ENCODE measurements at regions not wholly inside any gene's neighbourhood (a gene's known extent, or its start where the extent isn't known, plus 50 kb on each side); places are given as distances from the start of the nearest gene placed in this dataset.

- no peak overlapping the region for H3K27ac Mint-ChIP-seq
- Histone ChIP-seq H3K4me1 (ENCODE audit: insufficient read depth, low read length) (peaks cover 20% of the 10 kb centered on the region), H3K27me3 (ENCODE audit: control insufficient read depth in 1 of 2, insufficient read depth in 2 of 2, low read length in 2 of 2) (peaks cover 0 to 3% of the 10 kb centered on the region in 2 experiments), H3K36me3 (ENCODE audit: insufficient read depth, low read length) (no peaks in the 10 kb centered on the region), H3K4me3 (ENCODE audit: low read length) (no peak overlapping the region), H3K9me3 (ENCODE audit: control insufficient read depth in 1 of 2, insufficient read depth in 1 of 2, low read length in 2 of 2) (peaks cover 0 to 9% of the 10 kb centered on the region in 2 experiments), H3K27ac (ENCODE audit: low read depth in 1 of 2, low read length in 2 of 2) (no peak overlapping the region)
- TF ChIP-seq CTCF (IDR thresholded peaks at IDR 0.05): no peak
- ChIA-PET POLR2A (no interaction called here), CTCF (no interaction called here)
- DNase-seq (no peak), ATAC-seq (ENCODE audit: poor library complexity) (no peak)
- no peak overlapping the region for H3K4me3 Mint-ChIP-seq
- intact Hi-C loops (cut with DNase I, micrococcal nuclease): no loop called here
- H3K27me3 Mint-ChIP-seq: peaks cover 4% of the 10 kb centered on the region
- H3K36me3 Mint-ChIP-seq (ENCODE audit: low read depth): no peaks in the 10 kb centered on the region
- H3K4me1 Mint-ChIP-seq (ENCODE audit: low read depth): no peaks in the 10 kb centered on the region
- H3K9me3 Mint-ChIP-seq: no peaks in the 10 kb centered on the region
These were observed 56.4 kb upstream of the IYD start for GRCh38 chr6:150312395-150312794.

DNA sequence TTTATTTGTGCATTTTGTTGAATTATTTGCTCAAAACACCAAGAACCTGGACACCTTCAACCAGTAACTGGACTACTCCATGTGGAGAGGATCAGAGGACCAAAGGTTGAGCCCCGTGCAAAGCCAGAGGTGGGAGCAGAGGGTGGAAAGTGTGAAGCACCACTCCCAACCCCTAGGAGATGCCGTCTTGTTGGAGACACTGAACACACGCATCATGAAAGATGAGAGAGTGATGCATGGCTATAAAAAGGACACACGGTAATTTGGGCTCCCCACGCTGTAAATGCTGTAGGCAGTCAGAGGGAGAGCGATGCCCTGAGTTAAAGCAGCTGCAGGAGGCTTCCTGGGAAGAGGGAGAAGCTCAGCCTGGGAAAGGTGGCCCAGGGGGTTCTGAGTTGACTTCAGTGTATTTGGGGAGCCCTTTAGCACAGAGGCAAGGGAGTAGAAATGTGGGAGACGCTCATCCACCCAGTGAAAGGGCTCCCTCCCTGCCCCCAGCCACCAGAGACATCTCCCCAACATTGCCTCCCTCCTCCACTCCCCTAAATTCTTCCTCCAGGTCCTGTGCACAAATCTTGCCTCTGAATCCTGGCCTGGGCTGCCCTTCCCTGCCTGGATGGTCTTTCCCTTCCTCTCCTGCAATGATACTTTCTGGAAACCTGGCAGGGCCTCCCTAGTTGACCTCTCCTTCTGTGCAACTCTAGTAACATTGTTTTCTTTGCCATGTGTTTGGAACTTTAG lies 55.8 kb upstream of the IYD start:
- Mint-ChIP-seq H3K9me3 (no peaks in the 10 kb centered on the region), H3K4me3 (no peak overlapping the region), H3K36me3 (ENCODE audit: low read depth) (no peaks in the 10 kb centered on the region), H3K27ac (no peak overlapping the region), H3K27me3 (no peaks in the 10 kb centered on the region), H3K4me1 (ENCODE audit: low read depth) (no peaks in the 10 kb centered on the region)
- DNase-seq: no peak
- no peak overlapping the region for H3K4me3 ChIP-seq (ENCODE audit: low read length)
- peaks cover 0 to 9% of the 10 kb centered on the region in 2 experiments for H3K9me3 ChIP-seq (ENCODE audit: control insufficient read depth in 1 of 2, insufficient read depth in 1 of 2, low read length in 2 of 2)
- intact Hi-C loops (cut with DNase I, micrococcal nuclease): no loop called here
- ChIA-PET POLR2A (no interaction called here), CTCF (no interaction called here)
- no peak for ATAC-seq (ENCODE audit: poor library complexity)
- no peaks in the 10 kb centered on the region for H3K27me3 ChIP-seq (ENCODE audit: control insufficient read depth in 1 of 2, insufficient read depth in 2 of 2, low read length in 2 of 2)
- H3K4me1 ChIP-seq (ENCODE audit: insufficient read depth, low read length): peaks cover 20% of the 10 kb centered on the region
- H3K36me3 ChIP-seq (ENCODE audit: insufficient read depth, low read length): no peaks in the 10 kb centered on the region
- no peak for TF ChIP-seq CTCF (IDR thresholded peaks at IDR 0.05)
- H3K27ac ChIP-seq (ENCODE audit: low read depth in 1 of 2, low read length in 2 of 2): no peak overlapping the region

GRCh38 chr6:150313781-150314180 lies 55.0 kb upstream of the IYD start:
- H3K27me3 Mint-ChIP-seq: no peaks in the 10 kb centered on the region
- H3K4me3 Mint-ChIP-seq: no peak overlapping the region

More at GRCh38 chr6:150313781-150314180, 55.0 kb upstream of the IYD start:
- Histone ChIP-seq H3K27ac (ENCODE audit: low read depth in 1 of 2, low read length in 2 of 2) (no peak overlapping the region), H3K4me3 (ENCODE audit: low read length) (no peak overlapping the region), H3K27me3 (ENCODE audit: control insufficient read depth in 1 of 2, insufficient read depth in 2 of 2, low read length in 2 of 2) (no peaks in the 10 kb centered on the region), H3K36me3 (ENCODE audit: insufficient read depth, low read length) (no peaks in the 10 kb centered on the region), H3K9me3 (ENCODE audit: control insufficient read depth in 1 of 2, insufficient read depth in 1 of 2, low read length in 2 of 2) (peaks cover 0 to 9% of the 10 kb centered on the region in 2 experiments), H3K4me1 (ENCODE audit: insufficient read depth, low read length) (peaks cover 20% of the 10 kb centered on the region)
- H3K4me1 Mint-ChIP-seq (ENCODE audit: low read depth): no peaks in the 10 kb centered on the region
- no peaks in the 10 kb centered on the region for H3K36me3 Mint-ChIP-seq (ENCODE audit: low read depth)
- DNase-seq: no peak
- TF ChIP-seq CTCF (IDR thresholded peaks at IDR 0.05): no peak
- intact Hi-C loops (cut with DNase I, micrococcal nuclease): no loop called here
- ChIA-PET CTCF (no interaction called here), POLR2A (no interaction called here)
- no peaks in the 10 kb centered on the region for H3K9me3 Mint-ChIP-seq
- no peak for ATAC-seq (ENCODE audit: poor library complexity)
- no peak overlapping the region for H3K27ac Mint-ChIP-seq
